C4-2B (cell line): ENCODE measurements at regions not wholly inside any gene's neighbourhood (a gene's known extent, or its start where the extent isn't known, plus 50 kb on each side); places are given as distances from the start of the nearest gene placed in this dataset.

ENCODE experiments used
- H3K27ac ChIP-seq: fragments of 450-650 bp; 2 replicates; pipeline ENCODE4 v1.5.1; 2017
- ZFX ChIP-seq: fragments of 450-650 bp; IDR thresholded peaks from 2 replicates; pipeline ENCODE4 v1.6.1; 2017
- TF ChIP-seq, protein P1 (sequence below): fragments of 450-650 bp; conservative IDR thresholded peaks from 2 replicates; pipeline ENCODE4 v1.5.1; 2017; ENCODE audit warnings: mild to moderate bottlenecking

GRCh38 chr10:121182219-121182618 is 331.1 kb downstream of the WDR11 start:
- no peak for TF ChIP-seq ZFX
- TF ChIP-seq, protein P1, sequence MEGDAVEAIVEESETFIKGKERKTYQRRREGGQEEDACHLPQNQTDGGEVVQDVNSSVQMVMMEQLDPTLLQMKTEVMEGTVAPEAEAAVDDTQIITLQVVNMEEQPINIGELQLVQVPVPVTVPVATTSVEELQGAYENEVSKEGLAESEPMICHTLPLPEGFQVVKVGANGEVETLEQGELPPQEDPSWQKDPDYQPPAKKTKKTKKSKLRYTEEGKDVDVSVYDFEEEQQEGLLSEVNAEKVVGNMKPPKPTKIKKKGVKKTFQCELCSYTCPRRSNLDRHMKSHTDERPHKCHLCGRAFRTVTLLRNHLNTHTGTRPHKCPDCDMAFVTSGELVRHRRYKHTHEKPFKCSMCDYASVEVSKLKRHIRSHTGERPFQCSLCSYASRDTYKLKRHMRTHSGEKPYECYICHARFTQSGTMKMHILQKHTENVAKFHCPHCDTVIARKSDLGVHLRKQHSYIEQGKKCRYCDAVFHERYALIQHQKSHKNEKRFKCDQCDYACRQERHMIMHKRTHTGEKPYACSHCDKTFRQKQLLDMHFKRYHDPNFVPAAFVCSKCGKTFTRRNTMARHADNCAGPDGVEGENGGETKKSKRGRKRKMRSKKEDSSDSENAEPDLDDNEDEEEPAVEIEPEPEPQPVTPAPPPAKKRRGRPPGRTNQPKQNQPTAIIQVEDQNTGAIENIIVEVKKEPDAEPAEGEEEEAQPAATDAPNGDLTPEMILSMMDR: no peak
- no peak overlapping the region for H3K27ac ChIP-seq

- TF ChIP-seq, protein P1: no peak
- TF ChIP-seq ZFX: no peak
- no peak overlapping the region for H3K27ac ChIP-seq
Measured at GRCh38 chr10:121183236-121183635, 332.1 kb downstream of the WDR11 start.

- no peak overlapping the region for H3K27ac ChIP-seq
- TF ChIP-seq, protein P1: no peak
- no peak for TF ChIP-seq ZFX
Measured at GRCh38 chr10:121183707-121184106, 332.5 kb downstream of the WDR11 start.

DNA sequence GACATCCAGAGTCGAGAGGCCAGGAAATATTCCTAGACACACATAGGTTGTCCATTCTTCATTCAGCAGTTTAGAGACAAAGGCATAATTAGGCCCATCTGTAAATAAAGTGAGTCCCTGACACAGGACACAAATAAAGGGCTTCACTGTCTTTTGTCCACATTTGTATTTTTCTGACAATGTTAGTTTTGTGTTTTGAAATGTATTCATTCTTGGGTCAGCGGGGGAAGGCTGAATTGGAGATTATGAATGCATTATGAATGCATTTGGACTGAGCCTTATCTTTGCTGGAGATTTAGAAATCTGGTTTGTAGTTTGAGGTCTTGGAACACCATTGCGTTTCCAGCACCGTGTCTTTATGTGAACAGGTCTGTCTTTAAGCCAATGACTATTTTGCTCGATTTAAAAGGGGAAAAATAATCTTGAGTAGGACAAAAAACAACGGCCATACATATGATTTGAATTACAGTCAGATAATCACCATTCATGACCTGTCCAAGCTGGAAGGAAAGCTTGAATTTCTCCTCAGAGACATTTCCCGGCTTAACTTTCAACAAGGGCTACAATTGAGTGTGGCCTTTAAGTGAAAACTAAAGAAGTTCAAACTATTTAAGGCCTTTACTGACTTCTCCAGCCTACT is 334.8 kb downstream of the WDR11 start:
- no peak for TF ChIP-seq ZFX
- TF ChIP-seq, protein P1: no peak
- H3K27ac ChIP-seq: no peak overlapping the region

DNA sequence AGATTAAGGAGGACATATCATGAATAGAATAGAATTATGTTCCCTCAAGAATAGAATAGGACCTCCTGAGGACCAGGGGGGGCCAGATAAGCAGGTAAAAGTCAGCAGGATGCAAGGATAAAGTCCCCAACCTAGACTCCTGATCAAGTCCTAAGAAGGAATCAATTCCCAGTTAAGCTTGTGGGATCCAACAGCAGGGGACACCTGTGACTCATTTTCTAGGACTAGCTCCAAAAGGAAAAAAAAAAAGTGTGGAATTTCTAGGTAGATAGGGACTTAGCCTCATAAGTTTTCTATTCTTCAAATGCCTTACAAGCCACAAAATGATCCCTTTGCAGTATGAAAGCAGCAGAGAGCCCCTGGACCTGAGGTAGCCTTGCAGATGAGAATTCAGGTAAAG is 336.2 kb downstream of the WDR11 start:
- no peak for TF ChIP-seq ZFX
- TF ChIP-seq, protein P1: no peak
- H3K27ac ChIP-seq: no peak overlapping the region

DNA sequence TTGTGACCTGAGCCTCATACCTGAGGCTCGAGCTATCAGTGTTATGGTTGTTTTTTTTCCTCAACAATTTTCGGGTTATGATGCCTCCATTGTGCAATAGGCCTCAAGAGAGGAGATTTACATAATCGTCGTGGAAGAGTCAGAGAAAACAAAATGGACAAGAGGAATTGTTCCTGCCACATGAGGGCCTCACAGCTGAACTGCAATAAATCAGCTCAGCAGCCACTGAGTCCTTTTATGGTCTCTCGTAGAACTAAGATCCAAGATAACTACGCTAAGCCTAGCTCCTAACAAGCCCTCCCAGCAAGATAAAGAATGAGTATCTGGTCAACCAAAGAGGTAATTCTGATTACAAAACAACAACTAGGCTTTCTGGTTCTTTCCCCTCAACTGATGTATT is 336.8 kb downstream of the WDR11 start:
- TF ChIP-seq, protein P1: no peak; the same call in 1 of the 2 replicates
- TF ChIP-seq ZFX: no peak
- H3K27ac ChIP-seq: no peak overlapping the region

DNA sequence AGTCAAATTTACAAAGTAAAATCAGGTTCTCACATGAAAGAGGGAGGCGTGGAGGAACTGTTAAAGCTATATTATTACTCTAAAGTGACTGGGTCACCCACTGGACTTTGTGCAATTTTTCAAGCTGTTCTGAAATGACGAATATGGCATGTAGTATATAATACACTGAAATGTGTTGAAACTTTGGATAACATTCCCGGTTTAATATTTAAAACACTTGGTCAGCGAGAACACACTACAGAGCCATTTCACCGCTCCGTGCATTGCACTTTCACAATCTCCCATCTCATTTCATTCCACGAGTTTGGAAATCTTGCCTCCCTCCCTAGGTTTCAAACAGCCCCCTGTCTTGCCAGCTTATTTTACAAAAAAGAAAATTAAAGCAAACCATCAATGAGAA is 337.9 kb downstream of the WDR11 start:
- no peak for TF ChIP-seq ZFX
- TF ChIP-seq, protein P1: no peak
- H3K27ac ChIP-seq: no peak overlapping the region
